ENCODE measurements at regions not wholly inside any gene's neighbourhood (a gene's known extent, or its start where the extent isn't known, plus 50 kb on each side); places are given as distances from the start of the nearest gene placed in this dataset.
A peak's percentile ranks its signal among the peaks of the same experiment; 100 is the strongest.

GRCh38 chr3:16658004-16658924 lies 53.0 kb upstream of the DAZL start:
- DNase-seq (ENCODE audit: extremely low read depth, low read depth): no peak
- peak; percentile 26 for TF ChIP-seq CTCF (IDR thresholded peaks at IDR 0.05; ENCODE audit: low read depth, low read length, missing control alignments)
- no peak overlapping the region for H3K4me3 ChIP-seq (replicated peaks; ENCODE audit: low read depth, low read length)

DNA sequence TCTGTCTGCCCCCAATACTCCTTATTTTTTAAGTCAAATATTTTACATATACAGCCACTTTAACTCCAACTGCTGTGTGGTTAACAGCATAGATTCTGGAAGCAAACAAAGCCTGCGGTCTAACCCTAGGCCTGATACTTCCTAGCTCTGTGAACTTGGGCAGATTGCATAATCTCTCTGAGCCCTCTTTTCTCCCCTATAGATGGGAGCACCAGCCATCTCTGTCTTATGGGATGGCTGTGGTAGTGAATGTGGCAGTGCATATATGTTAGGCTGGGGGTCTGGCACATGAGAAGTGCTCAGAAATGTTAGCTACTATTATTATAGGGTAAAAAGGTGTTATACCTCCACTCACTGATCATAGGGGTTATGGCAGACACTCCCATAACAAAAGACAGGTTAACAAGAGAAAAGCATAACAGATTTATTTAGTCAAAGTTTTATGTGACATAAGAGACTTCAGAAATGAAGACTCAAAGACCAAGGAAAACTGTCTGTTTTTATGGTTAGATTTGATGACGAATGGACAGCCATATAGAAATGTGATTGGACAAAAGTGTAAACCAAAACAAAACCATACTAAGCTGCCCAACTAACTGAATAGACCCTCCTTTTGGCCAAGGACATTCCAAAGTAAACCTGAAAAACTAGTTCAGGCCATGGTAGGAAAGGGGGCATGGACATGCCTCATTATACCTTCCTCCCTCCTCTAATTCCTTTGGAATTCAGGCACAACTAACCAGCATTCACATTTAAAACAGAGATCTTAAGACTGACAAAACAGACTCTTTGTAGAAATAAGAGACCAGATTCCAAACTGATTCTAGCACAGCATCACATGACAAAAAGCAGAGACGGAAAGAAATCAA lies 53.9 kb upstream of the DAZL start:
- H3K4me3 ChIP-seq (replicated peaks; ENCODE audit: low read depth, low read length): no peak overlapping the region
- no peak for TF ChIP-seq CTCF (IDR thresholded peaks at IDR 0.05; ENCODE audit: low read depth, low read length, missing control alignments)
- DNase-seq (ENCODE audit: extremely low read depth, low read depth): no peak

DNA sequence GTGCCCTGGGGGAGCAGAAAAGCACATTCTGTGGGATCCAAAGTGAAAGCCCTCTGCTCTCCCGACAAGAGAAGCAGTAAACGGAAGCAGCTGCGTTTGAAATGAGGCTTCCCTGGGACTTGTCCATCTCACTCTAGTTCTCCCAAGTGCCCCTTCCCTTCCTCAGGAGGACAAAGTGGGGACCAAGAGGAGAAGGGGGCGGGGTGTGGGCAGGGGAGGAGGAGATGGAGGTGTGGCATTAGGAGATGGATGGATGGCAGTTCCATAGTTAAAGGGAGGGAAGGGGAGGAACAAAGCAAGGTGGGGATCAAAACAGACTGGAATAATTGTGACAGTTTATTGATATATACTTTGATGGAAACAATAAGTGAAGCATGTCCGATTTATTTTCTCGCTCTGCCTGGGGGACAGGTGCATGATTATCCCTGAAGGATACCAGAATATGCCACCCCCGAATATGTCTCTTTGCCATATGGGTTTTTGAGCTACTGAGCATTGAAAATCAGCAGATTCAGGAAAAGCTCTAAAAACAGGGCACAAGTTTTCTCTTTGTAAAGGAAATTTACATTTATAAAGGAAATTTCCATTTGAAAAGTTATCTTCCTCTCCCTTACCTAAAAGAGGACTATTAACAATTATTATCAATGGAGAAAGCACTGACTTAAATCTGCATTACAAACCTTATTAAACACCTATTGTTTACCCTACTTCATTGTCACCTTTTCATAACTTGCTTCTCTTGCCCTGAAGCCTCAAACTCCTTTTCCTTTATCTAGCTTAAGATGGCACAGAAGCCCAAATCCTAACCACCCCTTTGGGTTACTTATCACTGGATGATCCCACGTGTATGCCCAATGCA lies 58.9 kb upstream of the DAZL start:
- no peak overlapping the region for H3K4me3 ChIP-seq (replicated peaks; ENCODE audit: low read depth, low read length)
- no peak for TF ChIP-seq CTCF (IDR thresholded peaks at IDR 0.05; ENCODE audit: low read depth, low read length, missing control alignments)
- DNase-seq (ENCODE audit: extremely low read depth, low read depth): no peak

DNA sequence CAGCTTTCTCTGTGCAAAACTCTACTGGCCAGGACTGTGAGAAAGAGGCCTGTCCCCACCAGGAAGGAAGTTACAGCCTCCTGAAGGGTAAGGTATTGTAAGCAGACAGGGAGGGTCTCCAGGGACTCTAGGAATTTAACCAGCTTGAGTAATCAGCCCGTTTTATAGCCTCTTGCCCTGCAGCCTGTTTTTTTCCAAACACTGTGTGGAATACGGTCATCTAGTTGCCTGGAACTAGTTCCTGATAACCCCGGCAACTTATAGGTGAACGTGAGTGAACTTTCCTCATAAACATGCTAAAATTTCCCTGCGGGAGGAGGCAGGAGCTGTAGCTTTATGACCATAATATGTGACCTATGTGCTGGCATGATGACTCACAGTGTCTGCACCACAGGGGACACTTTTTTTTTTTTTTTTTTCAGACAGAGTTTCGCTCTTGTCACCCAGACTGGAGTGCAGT lies 60.1 kb upstream of the DAZL start:
- DNase-seq (ENCODE audit: extremely low read depth, low read depth): no peak
- H3K4me3 ChIP-seq (replicated peaks; ENCODE audit: low read depth, low read length): no peak overlapping the region
- no peak for TF ChIP-seq CTCF (IDR thresholded peaks at IDR 0.05; ENCODE audit: low read depth, low read length, missing control alignments)

DNA sequence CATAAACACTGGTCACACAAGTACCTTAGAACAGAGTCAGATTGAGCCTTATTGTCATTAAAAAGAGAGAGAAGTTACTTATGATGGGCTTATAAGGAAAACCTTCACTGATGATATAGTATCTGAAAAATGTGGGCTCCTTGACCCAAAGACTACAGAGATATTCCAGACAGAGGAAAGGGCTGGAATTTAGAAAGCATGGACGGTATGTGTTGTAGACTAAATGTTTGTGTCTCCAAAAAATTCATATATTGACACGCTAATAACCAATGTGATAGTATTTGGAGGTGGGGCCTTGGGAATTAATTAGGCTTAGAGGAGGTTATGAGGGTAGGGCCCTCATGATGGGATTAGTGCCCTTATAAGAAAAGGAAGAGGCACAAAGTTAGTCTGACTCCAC lies 61.0 kb upstream of the DAZL start:
- no peak overlapping the region for H3K4me3 ChIP-seq (replicated peaks; ENCODE audit: low read depth, low read length)
- no peak for TF ChIP-seq CTCF (IDR thresholded peaks at IDR 0.05; ENCODE audit: low read depth, low read length, missing control alignments)
- no peak for DNase-seq (ENCODE audit: extremely low read depth, low read depth)

GRCh38 chr3:16667633-16668032 lies 62.4 kb upstream of the DAZL start:
- no peak for TF ChIP-seq CTCF (IDR thresholded peaks at IDR 0.05; ENCODE audit: low read depth, low read length, missing control alignments)
- H3K4me3 ChIP-seq (replicated peaks; ENCODE audit: low read depth, low read length): no peak overlapping the region
- no peak for DNase-seq (ENCODE audit: extremely low read depth, low read depth)
